ENCODE measurements at regions not wholly inside any gene's neighbourhood (a gene's known extent, or its start where the extent isn't known, plus 50 kb on each side); places are given as distances from the start of the nearest gene placed in this dataset.

GRCh38 chr3:117706756-117707155, 997.2 kb downstream of the TUSC7 start:
- TF ChIP-seq POLR2A (IDR thresholded peaks at IDR 0.05; ENCODE audit: low read length) = no peak
- TF ChIP-seq GATA1 (IDR thresholded peaks at IDR 0.05; ENCODE audit: low read depth, low read length) = no peak
